ENCODE measurements at regions not wholly inside any gene's neighbourhood (a gene's known extent, or its start where the extent isn't known, plus 50 kb on each side); places are given as distances from the start of the nearest gene placed in this dataset.

DNA sequence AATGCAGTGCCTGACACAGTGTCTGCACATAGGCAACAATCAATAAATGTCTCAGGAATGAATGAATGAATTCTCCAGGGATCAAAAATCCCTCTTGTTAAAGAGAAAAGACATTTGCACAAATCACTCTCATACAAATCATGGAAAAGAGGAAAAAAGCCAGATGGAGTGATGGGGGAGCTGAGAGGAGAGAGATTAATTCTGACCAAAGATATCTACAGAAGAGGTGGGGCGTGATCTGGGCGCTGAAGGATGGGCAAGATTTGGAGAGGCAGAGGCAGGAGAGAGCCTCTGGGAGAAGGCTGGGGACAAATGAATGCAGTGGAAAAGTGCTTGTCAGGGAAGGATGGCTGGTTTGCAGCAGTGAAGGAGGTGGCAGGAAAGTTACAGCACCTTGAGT, 142.9 kb upstream of the BACH2 start:
- TF ChIP-seq POLR2AphosphoS5 (IDR thresholded peaks at IDR 0.05) = no peak
- TF ChIP-seq, protein P1, sequence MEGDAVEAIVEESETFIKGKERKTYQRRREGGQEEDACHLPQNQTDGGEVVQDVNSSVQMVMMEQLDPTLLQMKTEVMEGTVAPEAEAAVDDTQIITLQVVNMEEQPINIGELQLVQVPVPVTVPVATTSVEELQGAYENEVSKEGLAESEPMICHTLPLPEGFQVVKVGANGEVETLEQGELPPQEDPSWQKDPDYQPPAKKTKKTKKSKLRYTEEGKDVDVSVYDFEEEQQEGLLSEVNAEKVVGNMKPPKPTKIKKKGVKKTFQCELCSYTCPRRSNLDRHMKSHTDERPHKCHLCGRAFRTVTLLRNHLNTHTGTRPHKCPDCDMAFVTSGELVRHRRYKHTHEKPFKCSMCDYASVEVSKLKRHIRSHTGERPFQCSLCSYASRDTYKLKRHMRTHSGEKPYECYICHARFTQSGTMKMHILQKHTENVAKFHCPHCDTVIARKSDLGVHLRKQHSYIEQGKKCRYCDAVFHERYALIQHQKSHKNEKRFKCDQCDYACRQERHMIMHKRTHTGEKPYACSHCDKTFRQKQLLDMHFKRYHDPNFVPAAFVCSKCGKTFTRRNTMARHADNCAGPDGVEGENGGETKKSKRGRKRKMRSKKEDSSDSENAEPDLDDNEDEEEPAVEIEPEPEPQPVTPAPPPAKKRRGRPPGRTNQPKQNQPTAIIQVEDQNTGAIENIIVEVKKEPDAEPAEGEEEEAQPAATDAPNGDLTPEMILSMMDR (IDR thresholded peaks at IDR 0.05) = no peak
